ENCODE measurements at regions not wholly inside any gene's neighbourhood (a gene's known extent, or its start where the extent isn't known, plus 50 kb on each side); places are given as distances from the start of the nearest gene placed in this dataset.

- Histone ChIP-seq H3K4me3 (ENCODE audit: low read depth, low read length) (no peak overlapping the region), H2AFZ (ENCODE audit: low read length, unreplicated experiment) (no peak overlapping the region), H3K36me3 (ENCODE audit: insufficient read depth, low read length) (no peaks in the 10 kb centered on the region), H3K27ac (ENCODE audit: low read depth, low read length) (no peak overlapping the region), H3K4me1 (ENCODE audit: control insufficient read depth, insufficient read depth, low read length, unreplicated experiment) (no peaks in the 10 kb centered on the region), H3K27me3 (ENCODE audit: insufficient read depth, low read length) (no peaks in the 10 kb centered on the region), H3K79me2 (ENCODE audit: control insufficient read depth, insufficient read depth, low read length, unreplicated experiment) (no peaks in the 10 kb centered on the region)
Observed at GRCh38 chr13:59099182-59099974, 1064.3 kb downstream of the DIAPH3 start.

GRCh38 chr13:59103004-59103768 lies 1060.5 kb downstream of the DIAPH3 start:
- Histone ChIP-seq H2AFZ (ENCODE audit: low read length, unreplicated experiment) (no peak overlapping the region), H3K79me2 (ENCODE audit: control insufficient read depth, insufficient read depth, low read length, unreplicated experiment) (no peaks in the 10 kb centered on the region), H3K36me3 (ENCODE audit: insufficient read depth, low read length) (no peaks in the 10 kb centered on the region), H3K27me3 (ENCODE audit: insufficient read depth, low read length) (no peaks in the 10 kb centered on the region), H3K27ac (ENCODE audit: low read depth, low read length) (no peak overlapping the region), H3K4me3 (ENCODE audit: low read depth, low read length) (no peak overlapping the region), H3K4me1 (ENCODE audit: control insufficient read depth, insufficient read depth, low read length, unreplicated experiment) (no peaks in the 10 kb centered on the region)

- H2AFZ ChIP-seq (ENCODE audit: low read length, unreplicated experiment) = no peak overlapping the region
- peaks cover 29% of the 10 kb centered on the region for H3K4me1 ChIP-seq (ENCODE audit: control insufficient read depth, insufficient read depth, low read length, unreplicated experiment)
- H3K4me3 ChIP-seq (ENCODE audit: low read depth, low read length) = peak overlapping the region; percentile 49
- H3K27ac ChIP-seq (ENCODE audit: low read depth, low read length) = peak overlapping the region; percentile 96
- H3K79me2 ChIP-seq (ENCODE audit: control insufficient read depth, insufficient read depth, low read length, unreplicated experiment) = no peaks in the 10 kb centered on the region
- H3K36me3 ChIP-seq (ENCODE audit: insufficient read depth, low read length) = no peaks in the 10 kb centered on the region
- no peaks in the 10 kb centered on the region for H3K27me3 ChIP-seq (ENCODE audit: insufficient read depth, low read length)
Observed at GRCh38 chr13:59111751-59112171, 1052.0 kb downstream of the DIAPH3 start.

GRCh38 chr13:59112221-59112718 lies 1051.5 kb downstream of the DIAPH3 start:
- Histone ChIP-seq H3K4me3 (ENCODE audit: low read depth, low read length) (peak overlapping the region; percentile 49), H3K27me3 (ENCODE audit: insufficient read depth, low read length) (no peaks in the 10 kb centered on the region), H3K36me3 (ENCODE audit: insufficient read depth, low read length) (no peaks in the 10 kb centered on the region), H3K79me2 (ENCODE audit: control insufficient read depth, insufficient read depth, low read length, unreplicated experiment) (no peaks in the 10 kb centered on the region), H2AFZ (ENCODE audit: low read length, unreplicated experiment) (no peak overlapping the region), H3K4me1 (ENCODE audit: control insufficient read depth, insufficient read depth, low read length, unreplicated experiment) (peaks cover 29% of the 10 kb centered on the region), H3K27ac (ENCODE audit: low read depth, low read length) (peak overlapping the region; percentile 96)

- Histone ChIP-seq H3K36me3 (ENCODE audit: insufficient read depth, low read length) (no peaks in the 10 kb centered on the region), H3K4me1 (ENCODE audit: control insufficient read depth, insufficient read depth, low read length, unreplicated experiment) (no peaks in the 10 kb centered on the region), H3K79me2 (ENCODE audit: control insufficient read depth, insufficient read depth, low read length, unreplicated experiment) (no peaks in the 10 kb centered on the region), H3K27me3 (ENCODE audit: insufficient read depth, low read length) (no peaks in the 10 kb centered on the region), H2AFZ (ENCODE audit: low read length, unreplicated experiment) (no peak overlapping the region), H3K27ac (ENCODE audit: low read depth, low read length) (no peak overlapping the region), H3K4me3 (ENCODE audit: low read depth, low read length) (no peak overlapping the region)
Observed at GRCh38 chr13:59119475-59119874, 1044.3 kb downstream of the DIAPH3 start.

GRCh38 chr13:59120297-59120843 lies 1043.4 kb downstream of the DIAPH3 start:
- no peaks in the 10 kb centered on the region for H3K36me3 ChIP-seq (ENCODE audit: insufficient read depth, low read length)
- no peaks in the 10 kb centered on the region for H3K4me1 ChIP-seq (ENCODE audit: control insufficient read depth, insufficient read depth, low read length, unreplicated experiment)
- H3K79me2 ChIP-seq (ENCODE audit: control insufficient read depth, insufficient read depth, low read length, unreplicated experiment) = no peaks in the 10 kb centered on the region
- H3K4me3 ChIP-seq (ENCODE audit: low read depth, low read length) = no peak overlapping the region
- no peak overlapping the region for H2AFZ ChIP-seq (ENCODE audit: low read length, unreplicated experiment)
- H3K27me3 ChIP-seq (ENCODE audit: insufficient read depth, low read length) = no peaks in the 10 kb centered on the region
- H3K27ac ChIP-seq (ENCODE audit: low read depth, low read length) = no peak overlapping the region

- Histone ChIP-seq H3K4me1 (ENCODE audit: control insufficient read depth, insufficient read depth, low read length, unreplicated experiment) (no peaks in the 10 kb centered on the region), H3K36me3 (ENCODE audit: insufficient read depth, low read length) (no peaks in the 10 kb centered on the region), H3K4me3 (ENCODE audit: low read depth, low read length) (no peak overlapping the region), H2AFZ (ENCODE audit: low read length, unreplicated experiment) (no peak overlapping the region), H3K79me2 (ENCODE audit: control insufficient read depth, insufficient read depth, low read length, unreplicated experiment) (no peaks in the 10 kb centered on the region), H3K27ac (ENCODE audit: low read depth, low read length) (no peak overlapping the region), H3K27me3 (ENCODE audit: insufficient read depth, low read length) (no peaks in the 10 kb centered on the region)
Observed at GRCh38 chr13:59121507-59121906, 1042.2 kb downstream of the DIAPH3 start.

GRCh38 chr13:59126474-59126873 lies 1037.3 kb downstream of the DIAPH3 start:
- Histone ChIP-seq H3K79me2 (ENCODE audit: control insufficient read depth, insufficient read depth, low read length, unreplicated experiment) (no peaks in the 10 kb centered on the region), H3K4me1 (ENCODE audit: control insufficient read depth, insufficient read depth, low read length, unreplicated experiment) (no peaks in the 10 kb centered on the region), H2AFZ (ENCODE audit: low read length, unreplicated experiment) (no peak overlapping the region), H3K36me3 (ENCODE audit: insufficient read depth, low read length) (no peaks in the 10 kb centered on the region), H3K27ac (ENCODE audit: low read depth, low read length) (no peak overlapping the region), H3K27me3 (ENCODE audit: insufficient read depth, low read length) (no peaks in the 10 kb centered on the region), H3K4me3 (ENCODE audit: low read depth, low read length) (no peak overlapping the region)

GRCh38 chr13:59133903-59134302 lies 1029.8 kb downstream of the DIAPH3 start:
- H3K4me3 ChIP-seq (ENCODE audit: low read depth, low read length) = no peak overlapping the region
- H3K27me3 ChIP-seq (ENCODE audit: insufficient read depth, low read length) = no peaks in the 10 kb centered on the region
- no peak overlapping the region for H3K27ac ChIP-seq (ENCODE audit: low read depth, low read length)
- H3K4me1 ChIP-seq (ENCODE audit: control insufficient read depth, insufficient read depth, low read length, unreplicated experiment) = no peaks in the 10 kb centered on the region
- no peaks in the 10 kb centered on the region for H3K79me2 ChIP-seq (ENCODE audit: control insufficient read depth, insufficient read depth, low read length, unreplicated experiment)
- no peaks in the 10 kb centered on the region for H3K36me3 ChIP-seq (ENCODE audit: insufficient read depth, low read length)
- no peak overlapping the region for H2AFZ ChIP-seq (ENCODE audit: low read length, unreplicated experiment)

- Histone ChIP-seq H3K4me3 (ENCODE audit: low read depth, low read length) (no peak overlapping the region), H3K4me1 (ENCODE audit: control insufficient read depth, insufficient read depth, low read length, unreplicated experiment) (no peaks in the 10 kb centered on the region), H2AFZ (ENCODE audit: low read length, unreplicated experiment) (no peak overlapping the region), H3K27me3 (ENCODE audit: insufficient read depth, low read length) (no peaks in the 10 kb centered on the region), H3K27ac (ENCODE audit: low read depth, low read length) (no peak overlapping the region), H3K36me3 (ENCODE audit: insufficient read depth, low read length) (no peaks in the 10 kb centered on the region), H3K79me2 (ENCODE audit: control insufficient read depth, insufficient read depth, low read length, unreplicated experiment) (no peaks in the 10 kb centered on the region)
Observed at GRCh38 chr13:59144700-59145099, 1019.0 kb downstream of the DIAPH3 start.
